OCI-LY7 (cell line): ENCODE measurements at regions not wholly inside any gene's neighbourhood (a gene's known extent, or its start where the extent isn't known, plus 50 kb on each side); places are given as distances from the start of the nearest gene placed in this dataset.

Experiments used
- BruUV-seq: library from RNA; stranded (reverse); fragments of 400-500 nt; replicated peaks from 2 replicates; lab custom pipeline; 2021; lab: Mats Ljungman, UMichigan
- CTCF ChIA-PET: fragments of 300-600 bp; sonication (Branson Sonifier 250); formaldehyde crosslinking; loops from one replicate; lab custom pipeline; 2022; ENCODE audit warnings: antibody characterized with exemption; ENCODE audit not compliant: unreplicated experiment; lab: Charles Lee
- POLR2A ChIA-PET: fragments of 300-600 bp; sonication (Branson Sonifier 250); formaldehyde crosslinking; loops from one replicate; lab custom pipeline; 2022; ENCODE audit warnings: antibody characterized with exemption; lab: Charles Lee
- DNase-seq: peaks from one replicate; pipeline ENCODE4 v3.0.0-alpha.2; 2015; ENCODE audit warnings: low spot score
- H2AFZ ChIP-seq: fragments of 200-600 bp; sonication (generic), shearing (Covaris generic); 2 replicates; pipeline ENCODE4 v1.6.1; 2014; ENCODE audit warnings: mild to moderate bottlenecking, antibody characterized with exemption, low read length, moderate library complexity
- H3K27ac ChIP-seq: fragments of 200-600 bp; sonication (generic); 2 replicates; pipeline ENCODE4 v1.5.1; 2014; ENCODE audit warnings: mixed run types, low read depth, mild to moderate bottlenecking, moderate library complexity, low read length, inconsistent platforms; ENCODE audit not compliant: poor library complexity, severe bottlenecking
- H3K36me3 ChIP-seq: fragments of 200-600 bp; sonication (generic); 2 replicates; pipeline ENCODE4 v1.6.1; 2014; ENCODE audit warnings: mild to moderate bottlenecking, antibody characterized with exemption, low read length, moderate library complexity, mixed read lengths; ENCODE audit not compliant: insufficient read depth
- H3K4me1 ChIP-seq: fragments of 200-600 bp; sonication (generic); 2 replicates; pipeline ENCODE4 v1.5.1; 2014; ENCODE audit warnings: mild to moderate bottlenecking, low read length; ENCODE audit not compliant: insufficient read depth, poor library complexity, severe bottlenecking
- H3K4me2 ChIP-seq: fragments of 200-600 bp; sonication (generic); 2 replicates; pipeline ENCODE4 v1.6.1; 2014; ENCODE audit warnings: mild to moderate bottlenecking, low read length
- H3K4me3 ChIP-seq: fragments of 200-600 bp; sonication (generic); 2 replicates; pipeline ENCODE4 v1.5.1; 2014; ENCODE audit warnings: mild to moderate bottlenecking, low read depth, low read length; ENCODE audit not compliant: poor library complexity, severe bottlenecking
- H3K79me2 ChIP-seq: fragments of 200-600 bp; sonication (generic); 2 replicates; pipeline ENCODE4 v1.6.1; 2016; ENCODE audit warnings: low read depth, mild to moderate bottlenecking, low read length, moderate library complexity, mixed read lengths; ENCODE audit not compliant: insufficient read depth
- H3K9me2 ChIP-seq: fragments of 200-600 bp; sonication (generic); 2 replicates; pipeline ENCODE4 v1.6.1; 2016; ENCODE audit warnings: mild to moderate bottlenecking, low read length, mixed read lengths; ENCODE audit not compliant: insufficient read depth
- H3K9me3 ChIP-seq: fragments of 200-600 bp; sonication (generic); 2 replicates; pipeline ENCODE4 v1.6.1; 2014; ENCODE audit warnings: mild to moderate bottlenecking, mixed run types, low read length, mixed read lengths
- H4K20me1 ChIP-seq: fragments of 200-600 bp; sonication (generic); 2 replicates; pipeline ENCODE4 v1.6.1; 2014; ENCODE audit warnings: mild to moderate bottlenecking, antibody characterized with exemption, low read length, moderate library complexity, mixed read lengths; ENCODE audit not compliant: insufficient read depth
- EZH2phosphoT487 ChIP-seq: fragments of 200-600 bp; sonication (generic); IDR thresholded peaks from 2 replicates; pipeline ENCODE4 v1.6.1; 2018; ENCODE audit warnings: low read depth, borderline replicate concordance, mild to moderate bottlenecking, mixed run types, antibody characterized with exemption, low read length, moderate library complexity, mixed read lengths
- intact Hi-C: fragments of 100-400 bp; cut with micrococcal nuclease; formaldehyde crosslinking; loops from one replicate; pipeline ENCODE4 v1.10.0; 2022; ENCODE audit not compliant: unreplicated experiment
- TF ChIP-seq, protein P1 (sequence below): fragments of 200-600 bp; sonication (generic); conservative IDR thresholded peaks from 2 replicates; pipeline ENCODE4 v1.5.1; 2014; ENCODE audit warnings: mild to moderate bottlenecking, antibody characterized with exemption, low read length, moderate library complexity, mixed read lengths

GRCh38 chr2:236849940-236850339, 235.7 kb upstream of the COPS8 start:
- no peaks in the 10 kb centered on the region for H3K9me3 ChIP-seq
- no peak overlapping the region for H3K4me2 ChIP-seq
- no peak for DNase-seq
- H3K79me2 ChIP-seq: no peaks in the 10 kb centered on the region
- CTCF ChIA-PET: no interaction called here
- H3K36me3 ChIP-seq: no peaks in the 10 kb centered on the region
- POLR2A ChIA-PET: no interaction called here
- H3K9me2 ChIP-seq: no peaks in the 10 kb centered on the region
- H3K4me3 ChIP-seq: no peak overlapping the region
- H3K4me1 ChIP-seq: no peaks in the 10 kb centered on the region
- no TSS peak for BruUV-seq
- no peaks in the 10 kb centered on the region for H4K20me1 ChIP-seq
- intact Hi-C loops: no loop called here
- TF ChIP-seq, protein P1, sequence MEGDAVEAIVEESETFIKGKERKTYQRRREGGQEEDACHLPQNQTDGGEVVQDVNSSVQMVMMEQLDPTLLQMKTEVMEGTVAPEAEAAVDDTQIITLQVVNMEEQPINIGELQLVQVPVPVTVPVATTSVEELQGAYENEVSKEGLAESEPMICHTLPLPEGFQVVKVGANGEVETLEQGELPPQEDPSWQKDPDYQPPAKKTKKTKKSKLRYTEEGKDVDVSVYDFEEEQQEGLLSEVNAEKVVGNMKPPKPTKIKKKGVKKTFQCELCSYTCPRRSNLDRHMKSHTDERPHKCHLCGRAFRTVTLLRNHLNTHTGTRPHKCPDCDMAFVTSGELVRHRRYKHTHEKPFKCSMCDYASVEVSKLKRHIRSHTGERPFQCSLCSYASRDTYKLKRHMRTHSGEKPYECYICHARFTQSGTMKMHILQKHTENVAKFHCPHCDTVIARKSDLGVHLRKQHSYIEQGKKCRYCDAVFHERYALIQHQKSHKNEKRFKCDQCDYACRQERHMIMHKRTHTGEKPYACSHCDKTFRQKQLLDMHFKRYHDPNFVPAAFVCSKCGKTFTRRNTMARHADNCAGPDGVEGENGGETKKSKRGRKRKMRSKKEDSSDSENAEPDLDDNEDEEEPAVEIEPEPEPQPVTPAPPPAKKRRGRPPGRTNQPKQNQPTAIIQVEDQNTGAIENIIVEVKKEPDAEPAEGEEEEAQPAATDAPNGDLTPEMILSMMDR: no peak
- no peak for TF ChIP-seq EZH2phosphoT487
- H3K27ac ChIP-seq: no peak overlapping the region
- H2AFZ ChIP-seq: no peak overlapping the region

DNA sequence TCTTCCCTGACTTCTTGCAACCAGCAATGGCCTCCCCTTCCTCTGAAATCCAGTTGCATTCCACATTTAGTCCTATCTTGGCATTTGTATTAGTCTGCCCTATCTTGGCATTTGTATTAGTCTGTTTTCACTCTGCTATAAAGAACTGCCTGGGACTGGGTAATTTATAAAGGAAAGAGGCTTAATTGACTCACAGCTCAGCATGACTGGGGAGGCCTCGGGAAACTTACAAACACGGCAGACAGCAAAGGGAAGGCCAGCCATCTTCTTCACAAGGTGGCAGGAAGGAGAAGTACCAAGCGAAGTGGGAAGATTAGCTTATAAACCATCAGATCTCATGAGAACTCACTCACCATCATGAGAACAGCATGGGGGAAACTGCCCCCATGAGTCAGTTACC, 234.5 kb upstream of the COPS8 start:
- Histone ChIP-seq H2AFZ (no peak overlapping the region), H3K36me3 (no peaks in the 10 kb centered on the region), H4K20me1 (no peaks in the 10 kb centered on the region), H3K4me1 (no peaks in the 10 kb centered on the region), H3K79me2 (no peaks in the 10 kb centered on the region), H3K9me2 (no peaks in the 10 kb centered on the region), H3K4me3 (no peak overlapping the region), H3K27ac (no peak overlapping the region), H3K4me2 (no peak overlapping the region), H3K9me3 (no peaks in the 10 kb centered on the region)
- TF ChIP-seq, protein P1: no peak
- no peak for TF ChIP-seq EZH2phosphoT487
- no peak for DNase-seq
- ChIA-PET POLR2A (no interaction called here), CTCF (no interaction called here)
- BruUV-seq: no TSS peak
- intact Hi-C loops: no loop called here

- Histone ChIP-seq H3K79me2 (no peaks in the 10 kb centered on the region), H3K9me2 (no peaks in the 10 kb centered on the region), H3K4me1 (no peaks in the 10 kb centered on the region), H3K4me2 (no peak overlapping the region), H3K36me3 (no peaks in the 10 kb centered on the region), H3K4me3 (no peak overlapping the region), H3K9me3 (no peaks in the 10 kb centered on the region), H3K27ac (no peak overlapping the region), H4K20me1 (no peaks in the 10 kb centered on the region), H2AFZ (no peak overlapping the region)
- no peak for TF ChIP-seq EZH2phosphoT487
- TF ChIP-seq, protein P1: no peak
- CTCF ChIA-PET: no interaction called here
- BruUV-seq: no TSS peak
- POLR2A ChIA-PET: no interaction called here
- no peak for DNase-seq
- intact Hi-C loops: no loop called here
These were observed 233.4 kb upstream of the COPS8 start for GRCh38 chr2:236852100-236852976.
